Osteoblast (primary cell): ENCODE measurements at regions not wholly inside any gene's neighbourhood (a gene's known extent, or its start where the extent isn't known, plus 50 kb on each side); places are given as distances from the start of the nearest gene placed in this dataset.

Experiments used
- DNase-seq: peaks from one replicate; pipeline ENCODE4 v3.0.0; 2011; ENCODE audit warnings: low spot score, mixed read lengths; ENCODE audit not compliant: insufficient read length; ENCODE audit errors: missing footprints
- H2AFZ ChIP-seq: 2 replicates; pipeline ENCODE4 v1.6.0; 2011; ENCODE audit warnings: mild to moderate bottlenecking, low read length
- H3K27ac ChIP-seq: 2 replicates; pipeline ENCODE4 v1.5.1; 2011; ENCODE audit warnings: mild to moderate bottlenecking, low read depth, low read length, moderate library complexity
- H3K27me3 ChIP-seq: 2 replicates; pipeline ENCODE4 v1.6.0; 2012; ENCODE audit warnings: mild to moderate bottlenecking, control low read depth, inconsistent platforms, low read length, moderate library complexity; ENCODE audit not compliant: insufficient read depth
- H3K36me3 ChIP-seq: 2 replicates; pipeline ENCODE4 v1.5.1; 2011; ENCODE audit warnings: mild to moderate bottlenecking, low read length, control low read depth, moderate library complexity; ENCODE audit not compliant: insufficient read depth
- H3K4me1 ChIP-seq: 2 replicates; pipeline ENCODE4 v1.5.1; 2011; ENCODE audit warnings: mild to moderate bottlenecking, low read length, control low read depth, moderate library complexity; ENCODE audit not compliant: insufficient read depth
- H3K4me2 ChIP-seq: 2 replicates; pipeline ENCODE4 v1.6.0; 2011; ENCODE audit warnings: mild to moderate bottlenecking, low read length; ENCODE audit not compliant: insufficient read depth
- H3K4me3 ChIP-seq: fragments of 200-600 bp; sonication (generic); 3 replicates; pipeline ENCODE4 v1.5.1; 2012; ENCODE audit warnings: mild to moderate bottlenecking, low read length, inconsistent platforms; ENCODE audit not compliant: insufficient read depth
- H3K79me2 ChIP-seq: 2 replicates; pipeline ENCODE4 v1.6.0; 2012; ENCODE audit warnings: mild to moderate bottlenecking, low read length, control low read depth, inconsistent platforms; ENCODE audit not compliant: insufficient read depth
- H3K9me3 ChIP-seq: 2 replicates; pipeline ENCODE4 v1.5.1; 2011; ENCODE audit warnings: low read depth, low read length, control low read depth
- H4K20me1 ChIP-seq: 2 replicates; pipeline ENCODE4 v1.6.0; 2012; ENCODE audit warnings: mild to moderate bottlenecking, low read length, control low read depth; ENCODE audit not compliant: insufficient read depth
- CTCF ChIP-seq: IDR thresholded peaks from 2 replicates; pipeline ENCODE4 v1.5.1; 2011; ENCODE audit warnings: mild to moderate bottlenecking, low read depth, low read length, moderate library complexity; ENCODE audit errors: extremely low read depth

- no peak overlapping the region for H3K27ac ChIP-seq
- peak overlapping the region; percentile 14 for H2AFZ ChIP-seq
- H3K4me3 ChIP-seq = no peak overlapping the region
- TF ChIP-seq CTCF = no peak
- no peaks in the 10 kb centered on the region for H3K36me3 ChIP-seq
- no peak overlapping the region for H3K4me2 ChIP-seq
- no peaks in the 10 kb centered on the region for H3K27me3 ChIP-seq
- H3K9me3 ChIP-seq = no peaks in the 10 kb centered on the region
- H3K79me2 ChIP-seq = no peaks in the 10 kb centered on the region
- peaks cover 21% of the 10 kb centered on the region for H3K4me1 ChIP-seq
- no peaks in the 10 kb centered on the region for H4K20me1 ChIP-seq
- no peak for DNase-seq
Measured at GRCh38 chr18:8984131-8984721, 118.3 kb upstream of the NDUFV2 start.

GRCh38 chr18:8987241-8987640, 115.3 kb upstream of the NDUFV2 start:
- peak overlapping the region; percentile 35 for H3K27ac ChIP-seq
- TF ChIP-seq CTCF = no peak
- H4K20me1 ChIP-seq = no peaks in the 10 kb centered on the region
- no peak for DNase-seq
- peak overlapping the region; percentile 38 for H2AFZ ChIP-seq
- H3K4me1 ChIP-seq = peaks cover 25% of the 10 kb centered on the region
- H3K36me3 ChIP-seq = no peaks in the 10 kb centered on the region
- no peaks in the 10 kb centered on the region for H3K79me2 ChIP-seq
- H3K4me2 ChIP-seq = no peak overlapping the region
- no peaks in the 10 kb centered on the region for H3K9me3 ChIP-seq
- no peak overlapping the region for H3K4me3 ChIP-seq
- H3K27me3 ChIP-seq = no peaks in the 10 kb centered on the region

- Histone ChIP-seq H3K4me1 (peaks cover 16% of the 10 kb centered on the region), H3K9me3 (no peaks in the 10 kb centered on the region), H2AFZ (no peak overlapping the region), H3K27ac (no peak overlapping the region), H3K27me3 (no peaks in the 10 kb centered on the region), H3K4me2 (no peak overlapping the region), H4K20me1 (no peaks in the 10 kb centered on the region), H3K79me2 (no peaks in the 10 kb centered on the region), H3K4me3 (no peak overlapping the region), H3K36me3 (no peaks in the 10 kb centered on the region)
- TF ChIP-seq CTCF = peak; percentile 90
- no peak for DNase-seq
Measured at GRCh38 chr18:8988260-8988871, 114.1 kb upstream of the NDUFV2 start.

GRCh38 chr18:8989017-8989416, 113.5 kb upstream of the NDUFV2 start:
- no peak overlapping the region for H3K4me3 ChIP-seq
- no peak overlapping the region for H2AFZ ChIP-seq
- no peaks in the 10 kb centered on the region for H3K9me3 ChIP-seq
- H3K27ac ChIP-seq = no peak overlapping the region
- H3K36me3 ChIP-seq = no peaks in the 10 kb centered on the region
- no peak overlapping the region for H3K4me2 ChIP-seq
- H3K79me2 ChIP-seq = no peaks in the 10 kb centered on the region
- no peaks in the 10 kb centered on the region for H4K20me1 ChIP-seq
- no peaks in the 10 kb centered on the region for H3K27me3 ChIP-seq
- H3K4me1 ChIP-seq = peaks cover 16% of the 10 kb centered on the region
- DNase-seq = no peak
- TF ChIP-seq CTCF = no peak
